ENCODE measurements at regions not wholly inside any gene's neighbourhood (a gene's known extent, or its start where the extent isn't known, plus 50 kb on each side); places are given as distances from the start of the nearest gene placed in this dataset.

- ChIA-PET CTCF (ENCODE audit: unreplicated experiment) (no interaction called here), POLR2A (interaction anchor here (0.5 kb wide), 1 partner anchor 543 kb away, joined by 7 read pairs; no protein-coding TSS in a partner anchor)
- Histone ChIP-seq H3K4me2 (ENCODE audit: low read length) (no peak overlapping the region), H4K20me1 (ENCODE audit: insufficient read depth, low read length) (no peaks in the 10 kb centered on the region), H2AFZ (ENCODE audit: low read length) (no peak overlapping the region), H3K4me3 (ENCODE audit: low read depth, low read length, poor library complexity, severe bottlenecking) (no peak overlapping the region), H3K27ac (ENCODE audit: low read depth, low read length, poor library complexity, severe bottlenecking) (no peak overlapping the region), H3K9me3 (ENCODE audit: low read length) (no peaks in the 10 kb centered on the region), H3K9me2 (ENCODE audit: insufficient read depth, low read length) (no peaks in the 10 kb centered on the region), H3K79me2 (ENCODE audit: insufficient read depth, low read depth, low read length) (no peaks in the 10 kb centered on the region), H3K4me1 (ENCODE audit: insufficient read depth, low read length, poor library complexity, severe bottlenecking) (no peaks in the 10 kb centered on the region), H3K36me3 (ENCODE audit: insufficient read depth, low read length) (no peaks in the 10 kb centered on the region)
- no peak for DNase-seq (ENCODE audit: low spot score)
- no TSS peak for BruUV-seq (replicated peaks)
- intact Hi-C loops (cut with micrococcal nuclease; ENCODE audit: unreplicated experiment), result no loop called here
- no peak for TF ChIP-seq EZH2phosphoT487 (IDR thresholded peaks at IDR 0.05; ENCODE audit: borderline replicate concordance, low read depth, low read length)
- TF ChIP-seq, protein P1, sequence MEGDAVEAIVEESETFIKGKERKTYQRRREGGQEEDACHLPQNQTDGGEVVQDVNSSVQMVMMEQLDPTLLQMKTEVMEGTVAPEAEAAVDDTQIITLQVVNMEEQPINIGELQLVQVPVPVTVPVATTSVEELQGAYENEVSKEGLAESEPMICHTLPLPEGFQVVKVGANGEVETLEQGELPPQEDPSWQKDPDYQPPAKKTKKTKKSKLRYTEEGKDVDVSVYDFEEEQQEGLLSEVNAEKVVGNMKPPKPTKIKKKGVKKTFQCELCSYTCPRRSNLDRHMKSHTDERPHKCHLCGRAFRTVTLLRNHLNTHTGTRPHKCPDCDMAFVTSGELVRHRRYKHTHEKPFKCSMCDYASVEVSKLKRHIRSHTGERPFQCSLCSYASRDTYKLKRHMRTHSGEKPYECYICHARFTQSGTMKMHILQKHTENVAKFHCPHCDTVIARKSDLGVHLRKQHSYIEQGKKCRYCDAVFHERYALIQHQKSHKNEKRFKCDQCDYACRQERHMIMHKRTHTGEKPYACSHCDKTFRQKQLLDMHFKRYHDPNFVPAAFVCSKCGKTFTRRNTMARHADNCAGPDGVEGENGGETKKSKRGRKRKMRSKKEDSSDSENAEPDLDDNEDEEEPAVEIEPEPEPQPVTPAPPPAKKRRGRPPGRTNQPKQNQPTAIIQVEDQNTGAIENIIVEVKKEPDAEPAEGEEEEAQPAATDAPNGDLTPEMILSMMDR (conservative IDR thresholded peaks at IDR 0.05; ENCODE audit: low read length), result no peak
Measured at GRCh38 chr1:239570878-239571277, 184.5 kb downstream of the CHRM3 start.

GRCh38 chr1:239572183-239572582, 185.8 kb downstream of the CHRM3 start:
- no peaks in the 10 kb centered on the region for H3K4me1 ChIP-seq (ENCODE audit: insufficient read depth, low read length, poor library complexity, severe bottlenecking)
- ChIA-PET POLR2A (no interaction called here), CTCF (ENCODE audit: unreplicated experiment) (no interaction called here)
- H2AFZ ChIP-seq (ENCODE audit: low read length), result no peak overlapping the region
- H3K79me2 ChIP-seq (ENCODE audit: insufficient read depth, low read depth, low read length), result no peaks in the 10 kb centered on the region
- no peak overlapping the region for H3K4me3 ChIP-seq (ENCODE audit: low read depth, low read length, poor library complexity, severe bottlenecking)
- H3K36me3 ChIP-seq (ENCODE audit: insufficient read depth, low read length), result no peaks in the 10 kb centered on the region
- no TSS peak for BruUV-seq (replicated peaks)
- H4K20me1 ChIP-seq (ENCODE audit: insufficient read depth, low read length), result no peaks in the 10 kb centered on the region
- TF ChIP-seq, protein P1 (conservative IDR thresholded peaks at IDR 0.05; ENCODE audit: low read length), result no peak
- TF ChIP-seq EZH2phosphoT487 (IDR thresholded peaks at IDR 0.05; ENCODE audit: borderline replicate concordance, low read depth, low read length), result no peak
- H3K27ac ChIP-seq (ENCODE audit: low read depth, low read length, poor library complexity, severe bottlenecking), result no peak overlapping the region
- intact Hi-C loops (cut with micrococcal nuclease; ENCODE audit: unreplicated experiment), result no loop called here
- no peaks in the 10 kb centered on the region for H3K9me3 ChIP-seq (ENCODE audit: low read length)
- no peaks in the 10 kb centered on the region for H3K9me2 ChIP-seq (ENCODE audit: insufficient read depth, low read length)
- no peak overlapping the region for H3K4me2 ChIP-seq (ENCODE audit: low read length)
- no peak for DNase-seq (ENCODE audit: low spot score)

DNA sequence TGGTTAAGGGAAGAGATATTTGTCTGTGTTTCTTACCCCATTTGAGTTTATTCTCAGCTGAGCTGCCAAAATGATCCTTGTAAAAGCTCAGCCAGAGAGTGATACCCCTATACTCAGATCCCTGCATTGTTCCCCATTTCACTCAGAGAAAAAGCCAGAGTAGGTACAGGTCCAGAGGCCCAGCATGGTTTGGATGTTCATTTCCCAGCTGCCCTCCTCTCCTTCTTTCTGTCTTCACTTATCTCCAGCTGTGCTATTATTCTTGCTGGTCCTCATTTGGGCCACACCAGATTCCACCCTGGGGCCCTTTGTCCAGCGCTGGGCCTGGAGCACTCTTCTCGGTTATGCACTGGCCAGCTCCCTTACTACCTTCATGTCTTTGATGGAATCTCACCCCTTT, 187.7 kb downstream of the CHRM3 start:
- Histone ChIP-seq H3K36me3 (ENCODE audit: insufficient read depth, low read length) (no peaks in the 10 kb centered on the region), H3K9me3 (ENCODE audit: low read length) (no peaks in the 10 kb centered on the region), H3K9me2 (ENCODE audit: insufficient read depth, low read length) (no peaks in the 10 kb centered on the region), H4K20me1 (ENCODE audit: insufficient read depth, low read length) (no peaks in the 10 kb centered on the region), H3K4me2 (ENCODE audit: low read length) (no peak overlapping the region), H3K4me1 (ENCODE audit: insufficient read depth, low read length, poor library complexity, severe bottlenecking) (no peaks in the 10 kb centered on the region), H3K79me2 (ENCODE audit: insufficient read depth, low read depth, low read length) (no peaks in the 10 kb centered on the region), H3K27ac (ENCODE audit: low read depth, low read length, poor library complexity, severe bottlenecking) (no peak overlapping the region), H2AFZ (ENCODE audit: low read length) (no peak overlapping the region), H3K4me3 (ENCODE audit: low read depth, low read length, poor library complexity, severe bottlenecking) (no peak overlapping the region)
- no peak for TF ChIP-seq EZH2phosphoT487 (IDR thresholded peaks at IDR 0.05; ENCODE audit: borderline replicate concordance, low read depth, low read length)
- TF ChIP-seq, protein P1 (conservative IDR thresholded peaks at IDR 0.05; ENCODE audit: low read length), result no peak
- no TSS peak for BruUV-seq (replicated peaks)
- ChIA-PET CTCF (ENCODE audit: unreplicated experiment) (no interaction called here), POLR2A (no interaction called here)
- intact Hi-C loops (cut with micrococcal nuclease; ENCODE audit: unreplicated experiment), result no loop called here
- no peak for DNase-seq (ENCODE audit: low spot score)

Measured in OCI-LY7 (cell line).